Stimulated activated CD4-positive, alpha-beta T cell treated with anti-CD3 and anti-CD28 coated beads, Interleukin-2, amount 100 ng/mL, for 24 hours (primary cell): ENCODE measurements at regions not wholly inside any gene's neighbourhood (a gene's known extent, or its start where the extent isn't known, plus 50 kb on each side); places are given as distances from the start of the nearest gene placed in this dataset.
"Not testable (repeated sequence)": the region's sequence is repeated elsewhere in the genome, so short reads cannot be mapped to it uniquely, and the experiment has no call there.

Source experiments
- DNase-seq, 2 donors: peaks; one replicate each; pipeline ENCODE4 v3.0.0-alpha.2; 2020

DNA sequence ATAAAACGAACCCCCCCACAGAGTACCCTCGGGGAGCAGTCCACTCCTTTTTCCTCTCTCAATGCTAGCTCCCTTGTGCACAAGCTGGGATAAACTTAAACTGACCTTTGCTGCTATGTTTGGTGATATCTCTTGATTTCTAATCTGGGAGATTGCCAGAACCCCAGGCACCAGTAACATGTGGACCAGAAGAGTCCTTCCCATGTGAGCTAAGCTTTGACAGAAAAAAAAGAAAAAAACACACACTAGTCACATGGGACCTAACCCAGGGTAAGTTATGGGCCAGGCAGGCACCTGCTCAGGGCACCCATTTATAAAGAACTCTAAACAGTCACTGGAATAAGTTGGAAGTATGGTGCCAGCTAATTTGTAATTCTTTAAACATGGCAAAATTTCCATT is 242.6 kb downstream of the EN1 start:
- DNase-seq: no peak

GRCh38 chr2:118604371-118604770 is 243.1 kb downstream of the EN1 start:
- DNase-seq: no peak

GRCh38 chr2:118599141-118599540 is 248.3 kb downstream of the EN1 start:
- no peak for DNase-seq

DNA sequence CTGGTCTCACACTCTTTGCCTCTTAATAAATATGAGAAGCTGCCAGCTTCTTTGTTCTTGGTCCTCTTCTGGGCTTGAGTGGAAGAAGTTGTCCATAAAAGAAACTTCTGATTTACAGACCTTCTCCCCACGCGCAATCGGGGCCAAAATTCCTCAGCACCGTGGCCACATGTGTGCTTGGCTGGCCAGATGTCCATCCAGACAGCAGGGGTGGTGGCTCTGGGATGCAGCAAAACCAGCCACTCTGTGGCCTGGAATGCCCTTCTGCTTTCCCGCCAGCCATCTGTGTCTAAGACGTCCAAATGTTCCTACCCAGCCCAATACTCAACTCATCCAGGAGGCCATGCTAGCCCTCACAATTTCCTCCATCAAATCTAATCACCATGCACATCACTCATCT is 250.8 kb downstream of the EN1 start:
- no peak for DNase-seq

- no peak for DNase-seq
Observed at GRCh38 chr2:118593257-118593656, 254.2 kb downstream of the EN1 start.

GRCh38 chr2:118591223-118591622 is 256.2 kb downstream of the EN1 start:
- no peak for DNase-seq

DNA sequence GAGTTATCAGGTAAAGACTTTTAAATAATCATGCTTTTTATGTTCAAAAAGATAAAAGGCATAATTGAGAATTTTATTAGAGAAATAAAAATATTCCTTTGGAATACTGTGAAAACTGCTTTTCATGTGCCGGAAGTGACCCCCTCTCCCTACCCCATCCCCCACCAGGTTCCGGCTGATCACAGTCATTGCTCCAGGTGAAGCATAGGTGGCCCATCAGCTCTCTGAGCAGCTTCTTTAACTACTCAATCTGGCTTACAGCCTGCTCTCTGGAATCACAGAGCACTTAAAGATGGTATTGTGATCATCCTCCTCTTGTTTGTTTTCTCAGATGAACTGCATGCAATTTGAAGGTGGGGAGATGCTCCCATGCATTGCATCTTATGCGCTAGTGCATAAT is 257.7 kb downstream of the EN1 start:
- no peak for DNase-seq

DNA sequence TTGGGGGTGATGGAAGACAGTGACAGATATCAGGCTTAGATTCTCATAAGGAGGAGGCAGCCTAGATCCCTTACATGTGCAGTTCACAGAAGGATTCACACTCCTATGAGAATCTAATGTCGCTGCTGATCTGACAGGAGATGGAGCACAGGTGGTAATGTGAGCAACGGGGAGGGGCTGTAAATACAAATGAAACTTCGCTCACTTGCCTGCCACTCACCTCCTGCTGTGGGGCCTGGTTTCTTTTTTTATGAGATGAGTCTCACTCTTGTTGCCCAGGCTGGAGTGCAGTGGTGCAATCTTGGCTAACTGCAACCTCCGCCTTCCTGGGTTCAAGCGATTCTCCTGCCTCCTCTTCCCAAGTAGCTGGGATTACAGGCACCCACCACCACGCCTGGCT is 258.6 kb downstream of the EN1 start:
- DNase-seq: no peak

DNA sequence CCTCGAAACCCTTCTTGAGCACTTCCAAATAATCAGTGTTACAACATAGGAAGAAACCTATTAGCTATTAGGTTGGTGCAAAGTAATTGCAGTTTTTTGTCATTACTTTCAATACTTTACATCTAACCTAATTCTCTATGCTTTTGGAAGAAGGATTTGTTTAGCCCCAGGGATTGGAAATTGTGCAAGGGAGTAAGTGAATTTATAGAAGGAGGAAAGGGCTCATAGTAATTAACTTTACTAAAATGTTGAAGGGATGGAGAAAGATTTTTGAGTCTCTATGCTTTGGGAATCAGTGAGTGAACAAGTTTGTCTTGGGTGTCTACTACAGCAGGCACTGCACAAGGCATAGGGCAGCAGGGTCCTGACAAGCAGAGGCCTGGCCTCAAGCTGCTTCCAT is 261.1 kb downstream of the EN1 start:
- no peak for DNase-seq

- DNase-seq: no peak
Observed at GRCh38 chr2:118584877-118585276, 262.6 kb downstream of the EN1 start.

GRCh38 chr2:118584062-118584749 is 263.2 kb downstream of the EN1 start:
- DNase-seq: no peak

- no peak for DNase-seq
Observed at GRCh38 chr2:118582058-118582457, 265.4 kb downstream of the EN1 start.

- no peak for DNase-seq
Observed at GRCh38 chr2:118580651-118581050, 266.8 kb downstream of the EN1 start.

GRCh38 chr2:118580107-118580506 is 267.3 kb downstream of the EN1 start:
- DNase-seq: no peak

GRCh38 chr2:118577202-118577601 is 270.2 kb downstream of the EN1 start:
- DNase-seq: no peak

DNA sequence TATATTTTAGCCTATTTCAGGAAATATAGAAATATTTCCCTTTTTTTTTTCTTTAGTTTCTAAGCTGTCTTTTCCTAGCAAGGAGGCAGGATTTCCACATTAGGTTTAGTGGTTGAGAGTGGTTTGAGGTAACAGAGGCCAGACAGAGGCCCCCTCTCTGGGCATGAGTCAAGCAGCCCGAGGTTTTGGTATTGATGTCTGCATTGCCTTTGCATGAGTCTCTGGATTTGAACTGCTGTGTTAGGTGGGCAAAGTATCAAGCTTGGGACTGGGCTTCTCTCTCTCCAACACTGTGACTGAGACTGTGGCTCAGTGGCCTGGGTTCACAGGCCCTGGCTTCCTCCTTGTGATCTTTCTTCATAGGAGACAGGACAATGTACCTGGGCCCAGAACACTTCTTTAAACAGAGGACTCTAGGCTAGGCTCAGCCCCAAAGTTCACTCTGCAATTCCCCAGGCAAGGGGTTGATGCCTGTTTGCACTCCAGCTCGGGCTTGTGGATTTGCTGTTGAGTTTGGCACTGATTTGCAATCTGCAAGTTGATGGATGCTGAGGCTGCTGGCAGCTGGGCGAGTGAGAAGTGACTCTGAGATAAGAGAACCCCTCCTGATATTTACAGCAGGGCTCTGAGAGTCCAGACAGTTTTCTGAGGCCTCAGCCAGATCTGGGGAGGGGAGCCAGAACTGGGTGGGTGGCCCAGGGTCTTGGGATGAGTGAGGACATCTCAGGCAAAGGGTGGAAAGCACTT is 271.2 kb downstream of the EN1 start:
- DNase-seq: no peak

- DNase-seq: not testable (repeated sequence)
Observed at GRCh38 chr2:118572380-118572779, 275.1 kb downstream of the EN1 start.

DNA sequence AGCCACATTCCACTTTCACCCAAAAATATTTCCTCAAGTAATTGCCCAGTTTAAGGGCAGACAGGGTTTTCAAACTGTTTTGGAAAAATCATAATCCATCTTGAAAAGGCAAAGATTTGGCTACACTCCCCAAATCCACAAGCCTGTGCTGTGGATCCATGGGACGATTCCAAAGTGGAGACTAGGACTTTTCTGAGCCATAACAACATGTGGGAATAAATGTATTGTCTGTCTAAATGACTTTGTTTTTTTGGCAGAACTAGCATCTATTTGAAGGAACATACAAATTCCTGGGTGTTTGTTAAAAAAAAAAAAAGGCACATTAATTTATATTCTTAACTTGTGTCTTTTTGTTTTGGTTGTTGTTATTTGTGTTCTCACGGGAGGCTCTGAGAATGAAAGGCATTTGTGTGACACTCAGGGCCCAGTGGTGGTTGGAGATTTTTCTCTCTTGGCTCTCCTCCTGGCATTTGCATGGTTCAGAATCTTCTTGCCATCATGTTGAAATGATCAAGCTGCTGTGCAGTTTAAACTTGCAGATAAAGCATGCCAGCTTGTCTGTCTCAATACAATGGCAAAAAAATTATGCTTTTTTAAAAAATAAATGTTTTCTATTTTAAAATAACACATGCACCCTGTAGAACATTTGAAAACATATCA is 277.4 kb downstream of the EN1 start:
- DNase-seq: no peak

DNA sequence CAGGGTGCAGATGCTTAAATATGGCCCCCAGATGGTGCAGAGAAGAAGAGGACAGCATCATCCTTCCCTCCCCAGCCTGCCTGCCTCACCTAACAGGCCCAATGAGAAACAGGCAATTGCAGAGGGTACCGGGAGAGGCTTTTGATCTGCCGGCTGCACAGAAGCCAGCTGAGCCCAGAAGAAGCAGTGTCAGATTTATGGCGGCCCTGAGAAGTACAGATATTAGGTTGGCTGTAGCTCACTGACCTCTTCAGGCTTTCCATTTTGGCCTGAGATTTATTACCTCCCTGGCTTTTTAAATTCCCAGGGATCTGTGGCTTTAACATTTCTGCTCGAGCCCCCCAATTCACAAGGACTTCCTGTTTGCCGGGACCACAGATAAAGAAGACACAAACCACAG is 278.7 kb downstream of the EN1 start:
- DNase-seq: no peak

- DNase-seq: no peak
Observed at GRCh38 chr2:118565786-118566540, 281.5 kb downstream of the EN1 start.

DNA sequence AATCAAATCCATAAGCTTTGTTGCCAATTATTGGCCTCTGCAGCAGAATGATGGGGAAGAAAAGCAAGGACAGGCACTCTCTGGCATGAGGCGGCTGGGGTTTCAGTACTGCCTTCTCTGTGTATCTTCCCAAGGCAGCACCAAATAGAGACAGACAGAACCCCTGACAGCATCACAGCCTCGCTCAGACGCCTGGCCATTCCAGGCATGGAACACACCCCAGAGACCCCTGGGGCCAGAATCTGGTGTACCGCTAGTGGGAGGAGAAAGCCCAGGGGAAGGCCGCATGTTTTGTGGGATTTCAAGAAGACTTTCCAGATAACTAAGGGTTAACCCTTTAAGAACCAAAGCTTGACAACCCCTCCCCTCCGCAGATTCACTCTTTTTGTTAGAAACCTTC is 282.1 kb downstream of the EN1 start:
- no peak for DNase-seq

DNA sequence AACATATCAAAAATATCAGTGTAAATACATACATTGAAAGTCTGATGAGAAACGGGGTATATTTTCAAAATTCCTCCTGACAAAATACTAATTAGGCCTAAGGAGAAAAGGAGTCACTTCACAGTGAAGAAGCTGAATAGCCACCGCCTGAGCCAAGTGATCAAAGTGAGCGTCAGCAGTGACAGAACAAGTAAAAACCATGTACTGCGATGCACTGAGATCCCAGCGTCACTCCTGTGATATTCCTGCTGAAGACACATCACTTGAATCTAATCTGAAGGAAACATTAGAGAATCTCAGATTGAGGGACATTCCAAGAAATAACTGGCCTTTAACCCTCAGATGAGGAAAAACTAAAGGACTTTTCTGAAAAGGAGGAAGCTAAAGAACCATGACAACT is 285.3 kb downstream of the EN1 start:
- DNase-seq: no peak

- no peak for DNase-seq
Observed at GRCh38 chr2:118558846-118559245, 288.6 kb downstream of the EN1 start.
